ENCODE measurements at regions not wholly inside any gene's neighbourhood (a gene's known extent, or its start where the extent isn't known, plus 50 kb on each side); places are given as distances from the start of the nearest gene placed in this dataset.
A peak's percentile ranks its signal among the peaks of the same experiment; 100 is the strongest.

GRCh38 chr7:25949736-25950487, 202.1 kb upstream of the NFE2L3 start:
- Histone ChIP-seq H3K27me3 (replicated peaks in 1 of 2; ENCODE audit: control insufficient read depth in 2 of 2, extremely low read depth in 1 of 2, insufficient read depth in 2 of 2, low read length in 1 of 2) (peaks cover 0 to 4% of the 10 kb centered on the region in 2 experiments), H3K36me3 (ENCODE audit: control insufficient read depth in 2 of 2, extremely low read depth in 1 of 2, insufficient read depth in 1 of 2, low read length in 1 of 2) (no peaks in the 10 kb centered on the region), H3K4me1 (ENCODE audit: control insufficient read depth in 1 of 2, extremely low read depth in 1 of 2, insufficient read depth in 2 of 2, low read length in 2 of 2) (peaks cover 13 to 18% of the 10 kb centered on the region in 2 experiments), H3K27ac (ENCODE audit: low read length) (no peak overlapping the region), H3K9me3 (no peaks in the 10 kb centered on the region), H3K4me3 (ENCODE audit: control insufficient read depth in 1 of 2, extremely low read depth in 1 of 2, low read length in 1 of 2) (peak overlapping the region; percentile 48 to 54)
- Mint-ChIP-seq H3K4me1 (peaks cover 19 to 25% (median 20%) of the 10 kb centered on the region in 3 donors), H3K36me3 (no peaks in the 10 kb centered on the region), H3K4me3 (peak overlapping the region; percentile 77 to 90 (median 80)), H3K27me3 (peaks cover 0 to 21% of the 10 kb centered on the region in 2 donors), H3K9me3 (no peaks in the 10 kb centered on the region), H3K27ac (no peak overlapping the region)
- no peak for ATAC-seq (replicated peaks in 1 of 4)
- DNase-seq = peak in 3 of 35 experiments; percentile 6 to 23 (median 8)
- POLR2A ChIA-PET = no interaction called here
- 27% methylated on average over 30 of the region's 32 CpGs for WGBS (ENCODE audit: insufficient coverage)
- CTCF ChIA-PET = interaction anchor here in 1 of 2 donors (1.0 kb wide), 1 partner anchor 425 kb away, joined by 3 read pairs; no protein-coding TSS in a partner anchor

GRCh38 chr7:25950488-25951413, 201.2 kb upstream of the NFE2L3 start:
- CTCF ChIA-PET = interaction anchor here in 1 of 2 donors (0.6 to 1.0 kb wide), 2 partner anchors 424 to 1841 kb away, joined by 3 to 14 read pairs; no protein-coding TSS in a partner anchor
- peaks cover 13 to 18% of the 10 kb centered on the region in 2 experiments for H3K4me1 ChIP-seq (ENCODE audit: control insufficient read depth in 1 of 2, extremely low read depth in 1 of 2, insufficient read depth in 2 of 2, low read length in 2 of 2)

GRCh38 chr7:25951414-25952260, 200.4 kb upstream of the NFE2L3 start:
- ATAC-seq (replicated peaks in 1 of 4) (no peak), DNase-seq (no peak)
- WGBS (ENCODE audit: insufficient coverage) = 2% methylated on average over 17 of the region's 46 CpGs
- Histone ChIP-seq H3K4me3 (ENCODE audit: control insufficient read depth in 1 of 2, extremely low read depth in 1 of 2, low read length in 1 of 2) (peak overlapping the region; percentile 40 to 48), H3K27ac (ENCODE audit: low read length) (no peak overlapping the region), H3K9me3 (no peaks in the 10 kb centered on the region), H3K27me3 (replicated peaks in 1 of 2; ENCODE audit: control insufficient read depth in 2 of 2, extremely low read depth in 1 of 2, insufficient read depth in 2 of 2, low read length in 1 of 2) (peaks cover 0 to 3% of the 10 kb centered on the region in 2 experiments), H3K4me1 (ENCODE audit: control insufficient read depth in 1 of 2, extremely low read depth in 1 of 2, insufficient read depth in 2 of 2, low read length in 2 of 2) (peaks cover 13 to 18% of the 10 kb centered on the region in 2 experiments), H3K36me3 (ENCODE audit: control insufficient read depth in 2 of 2, extremely low read depth in 1 of 2, insufficient read depth in 1 of 2, low read length in 1 of 2) (no peaks in the 10 kb centered on the region)
- Mint-ChIP-seq H3K36me3 (no peaks in the 10 kb centered on the region), H3K4me1 (peaks cover 19 to 25% (median 20%) of the 10 kb centered on the region in 3 donors), H3K27ac (peak overlapping the region in 1 of 2 donors; percentile 39), H3K9me3 (no peaks in the 10 kb centered on the region), H3K27me3 (peaks cover 0 to 10% of the 10 kb centered on the region in 2 donors), H3K4me3 (peak overlapping the region; percentile 53 to 90 (median 57))
- CTCF ChIA-PET = no interaction called here
- POLR2A ChIA-PET = interaction anchor here (0.6 to 0.7 kb wide), 2 partner anchors 12 to 248 kb away, joined by 4 read pairs; no protein-coding TSS in a partner anchor

More at GRCh38 chr7:25950488-25951413, 201.2 kb upstream of the NFE2L3 start:
- peaks cover 0 to 3% of the 10 kb centered on the region in 2 experiments for H3K27me3 ChIP-seq (replicated peaks in 1 of 2; ENCODE audit: control insufficient read depth in 2 of 2, extremely low read depth in 1 of 2, insufficient read depth in 2 of 2, low read length in 1 of 2)
- Mint-ChIP-seq H3K4me3 (peak overlapping the region; percentile 87 to 91 (median 90)), H3K27me3 (peaks cover 0 to 13% of the 10 kb centered on the region in 2 donors), H3K9me3 (no peaks in the 10 kb centered on the region), H3K27ac (peak overlapping the region in 1 of 2 donors; percentile 72), H3K36me3 (no peaks in the 10 kb centered on the region), H3K4me1 (peaks cover 19 to 25% (median 20%) of the 10 kb centered on the region in 3 donors)
- H3K9me3 ChIP-seq = no peaks in the 10 kb centered on the region
- ATAC-seq (replicated peaks in 1 of 4) = peak; percentile 98 to 99 (median 99)
- H3K4me3 ChIP-seq (ENCODE audit: control insufficient read depth in 1 of 2, extremely low read depth in 1 of 2, low read length in 1 of 2) = peak overlapping the region; percentile 48 to 54
- POLR2A ChIA-PET = interaction anchor here (0.6 to 0.7 kb wide), 2 partner anchors 11 to 405 kb away, joined by 4 to 6 read pairs; no protein-coding TSS in a partner anchor
- no peak overlapping the region for H3K27ac ChIP-seq (ENCODE audit: low read length)
- H3K36me3 ChIP-seq (ENCODE audit: control insufficient read depth in 2 of 2, extremely low read depth in 1 of 2, insufficient read depth in 1 of 2, low read length in 1 of 2) = no peaks in the 10 kb centered on the region
- peak; percentile 70 to 93 (median 87) for DNase-seq
- WGBS (ENCODE audit: insufficient coverage) = 1% methylated on average over 60 of the region's 86 CpGs

- Histone ChIP-seq H3K27ac (ENCODE audit: low read length) (no peak overlapping the region), H3K4me1 (ENCODE audit: control insufficient read depth in 1 of 2, extremely low read depth in 1 of 2, insufficient read depth in 2 of 2, low read length in 2 of 2) (peaks cover 13 to 18% of the 10 kb centered on the region in 2 experiments), H3K9me3 (no peaks in the 10 kb centered on the region), H3K4me3 (ENCODE audit: control insufficient read depth in 1 of 2, extremely low read depth in 1 of 2, low read length in 1 of 2) (no peak overlapping the region), H3K27me3 (replicated peaks in 1 of 2; ENCODE audit: control insufficient read depth in 2 of 2, extremely low read depth in 1 of 2, insufficient read depth in 2 of 2, low read length in 1 of 2) (peaks cover 0 to 3% of the 10 kb centered on the region in 2 experiments), H3K36me3 (ENCODE audit: control insufficient read depth in 2 of 2, extremely low read depth in 1 of 2, insufficient read depth in 1 of 2, low read length in 1 of 2) (no peaks in the 10 kb centered on the region)
- no peaks in the 10 kb centered on the region for H3K36me3 Mint-ChIP-seq
- peak overlapping the region; percentile 53 to 90 (median 57) for H3K4me3 Mint-ChIP-seq
- 93% methylated on average over 9 of the region's 19 CpGs for WGBS (ENCODE audit: insufficient coverage)
- ChIA-PET POLR2A (interaction anchor here in 1 of 2 donors (0.6 kb wide), 2 partner anchors 247 to 423 kb away, joined by 3 to 4 read pairs; no protein-coding TSS in a partner anchor), CTCF (no interaction called here)
- ATAC-seq (replicated peaks in 1 of 4) = no peak
- peaks cover 19 to 25% (median 20%) of the 10 kb centered on the region in 3 donors for H3K4me1 Mint-ChIP-seq
- DNase-seq = no peak
- H3K27ac Mint-ChIP-seq = no peak overlapping the region
- H3K27me3 Mint-ChIP-seq = peaks cover 0 to 10% of the 10 kb centered on the region in 2 donors
- no peaks in the 10 kb centered on the region for H3K9me3 Mint-ChIP-seq
Observed at GRCh38 chr7:25952261-25953057, 199.5 kb upstream of the NFE2L3 start.

GRCh38 chr7:25953859-25954258, 198.1 kb upstream of the NFE2L3 start:
- Histone ChIP-seq H3K4me1 (ENCODE audit: control insufficient read depth in 1 of 2, extremely low read depth in 1 of 2, insufficient read depth in 2 of 2, low read length in 2 of 2) (peaks cover 10 to 18% of the 10 kb centered on the region in 2 experiments), H3K36me3 (ENCODE audit: control insufficient read depth in 2 of 2, extremely low read depth in 1 of 2, insufficient read depth in 1 of 2, low read length in 1 of 2) (no peaks in the 10 kb centered on the region), H3K27ac (ENCODE audit: low read length) (no peak overlapping the region), H3K9me3 (no peaks in the 10 kb centered on the region), H3K27me3 (replicated peaks in 1 of 2; ENCODE audit: control insufficient read depth in 2 of 2, extremely low read depth in 1 of 2, insufficient read depth in 2 of 2, low read length in 1 of 2) (peaks cover 0 to 3% of the 10 kb centered on the region in 2 experiments), H3K4me3 (ENCODE audit: control insufficient read depth in 1 of 2, extremely low read depth in 1 of 2, low read length in 1 of 2) (no peak overlapping the region)
- WGBS (ENCODE audit: insufficient coverage) = 100% methylated on average over 1 of the region's 1 CpG
- ChIA-PET POLR2A (no interaction called here), CTCF (no interaction called here)
- no peak overlapping the region for H3K27ac Mint-ChIP-seq
- ATAC-seq (replicated peaks in 1 of 4) (no peak), DNase-seq (no peak)
- no peaks in the 10 kb centered on the region for H3K36me3 Mint-ChIP-seq
- H3K9me3 Mint-ChIP-seq = no peaks in the 10 kb centered on the region
- H3K4me1 Mint-ChIP-seq = peaks cover 18 to 24% (median 19%) of the 10 kb centered on the region in 3 donors
- no peak overlapping the region for H3K4me3 Mint-ChIP-seq
- H3K27me3 Mint-ChIP-seq = peaks cover 0 to 8% of the 10 kb centered on the region in 2 donors
